Gastroesophageal sphincter (tissue), 3 donors: ENCODE measurements at regions not wholly inside any gene's neighbourhood (a gene's known extent, or its start where the extent isn't known, plus 50 kb on each side); places are given as distances from the start of the nearest gene placed in this dataset.

Experiments used
- EP300 ChIP-seq: sonication (generic); formaldehyde crosslinking; IDR thresholded peaks from one replicate; pipeline ENCODE4 v1.6.1; 2017; ENCODE audit warnings: antibody characterized with exemption, mild to moderate bottlenecking
- POLR2A ChIP-seq, 2 donors: fragments of 450-650 bp; IDR thresholded peaks; one replicate each; pipeline ENCODE4 v1.6.1; 2017; ENCODE audit warnings: antibody characterized with exemption in 2 of 2, mild to moderate bottlenecking in 2 of 2, moderate library complexity in 1 of 2
- POLR2AphosphoS5 ChIP-seq: sonication (generic); formaldehyde crosslinking; IDR thresholded peaks from one replicate; pipeline ENCODE4 v1.6.1; 2017; ENCODE audit warnings: antibody characterized with exemption
- TF ChIP-seq, protein P1 (sequence below), 4 experiments: fragments of 200-600 bp in 2 of 4; fragments of 450-650 bp in 2 of 4; sonication (generic) in 1 of 4; IDR thresholded peaks; one replicate each; pipeline ENCODE4 v1.5.1; 2017 to 2019; ENCODE audit warnings: antibody characterized with exemption in 4 of 4, mild to moderate bottlenecking in 2 of 4, moderate library complexity in 2 of 4

DNA sequence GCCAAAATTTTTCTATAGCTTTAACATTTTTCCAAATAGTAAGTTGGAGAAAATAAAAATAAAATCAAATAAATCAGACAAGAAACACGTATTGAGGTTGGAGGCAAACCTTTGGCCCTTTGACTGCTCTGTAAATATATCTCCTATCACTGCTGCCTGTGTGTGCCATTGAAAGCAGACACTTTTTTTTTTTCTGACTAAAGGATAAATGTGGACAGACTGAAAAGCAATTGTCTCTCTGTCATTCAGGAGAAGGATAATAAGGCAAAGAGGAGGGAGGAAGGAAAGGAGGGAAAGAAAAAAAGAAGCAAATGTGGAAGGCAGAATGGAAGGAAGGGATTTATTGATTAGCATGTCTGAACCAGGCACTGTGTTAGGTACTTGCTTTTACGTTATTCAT lies 85.2 kb upstream of the SULF2 start:
- TF ChIP-seq, protein P1, sequence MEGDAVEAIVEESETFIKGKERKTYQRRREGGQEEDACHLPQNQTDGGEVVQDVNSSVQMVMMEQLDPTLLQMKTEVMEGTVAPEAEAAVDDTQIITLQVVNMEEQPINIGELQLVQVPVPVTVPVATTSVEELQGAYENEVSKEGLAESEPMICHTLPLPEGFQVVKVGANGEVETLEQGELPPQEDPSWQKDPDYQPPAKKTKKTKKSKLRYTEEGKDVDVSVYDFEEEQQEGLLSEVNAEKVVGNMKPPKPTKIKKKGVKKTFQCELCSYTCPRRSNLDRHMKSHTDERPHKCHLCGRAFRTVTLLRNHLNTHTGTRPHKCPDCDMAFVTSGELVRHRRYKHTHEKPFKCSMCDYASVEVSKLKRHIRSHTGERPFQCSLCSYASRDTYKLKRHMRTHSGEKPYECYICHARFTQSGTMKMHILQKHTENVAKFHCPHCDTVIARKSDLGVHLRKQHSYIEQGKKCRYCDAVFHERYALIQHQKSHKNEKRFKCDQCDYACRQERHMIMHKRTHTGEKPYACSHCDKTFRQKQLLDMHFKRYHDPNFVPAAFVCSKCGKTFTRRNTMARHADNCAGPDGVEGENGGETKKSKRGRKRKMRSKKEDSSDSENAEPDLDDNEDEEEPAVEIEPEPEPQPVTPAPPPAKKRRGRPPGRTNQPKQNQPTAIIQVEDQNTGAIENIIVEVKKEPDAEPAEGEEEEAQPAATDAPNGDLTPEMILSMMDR (IDR thresholded peaks at IDR 0.05), result no peak
- TF ChIP-seq POLR2AphosphoS5 (no peak), POLR2A (IDR thresholded peaks at IDR 0.05) (no peak), EP300 (no peak)
